ENCODE measurements at regions not wholly inside any gene's neighbourhood (a gene's known extent, or its start where the extent isn't known, plus 50 kb on each side); places are given as distances from the start of the nearest gene placed in this dataset.
A peak's percentile ranks its signal among the peaks of the same experiment; 100 is the strongest.

DNA sequence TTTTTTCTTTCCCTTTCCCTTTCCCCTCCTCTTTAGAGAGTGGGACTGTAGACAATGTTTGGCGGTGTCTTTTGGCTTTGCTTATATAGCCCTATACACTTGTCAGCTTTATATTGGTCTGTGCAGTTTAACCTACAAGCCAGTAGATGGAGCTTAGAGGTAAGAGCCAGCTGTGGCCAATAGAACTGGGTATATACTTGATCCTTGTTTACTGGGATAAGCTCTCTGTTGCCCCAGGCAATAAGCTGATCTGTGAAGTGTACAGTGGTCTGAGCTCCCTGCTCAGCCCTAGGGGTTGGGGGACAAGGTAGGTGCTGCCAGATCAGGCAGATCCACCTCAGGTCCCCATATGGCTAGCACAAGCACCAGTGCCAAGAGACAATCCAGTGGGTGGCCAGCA is 434.1 kb downstream of the NOVA1 start:
- H2BK120ac ChIP-seq (ENCODE audit: low read depth, low read length), result no peak overlapping the region
- TF ChIP-seq MAZ (IDR thresholded peaks at IDR 0.05; ENCODE audit: borderline replicate concordance, low read depth, low read length), result no peak
- TF ChIP-seq, protein P1, sequence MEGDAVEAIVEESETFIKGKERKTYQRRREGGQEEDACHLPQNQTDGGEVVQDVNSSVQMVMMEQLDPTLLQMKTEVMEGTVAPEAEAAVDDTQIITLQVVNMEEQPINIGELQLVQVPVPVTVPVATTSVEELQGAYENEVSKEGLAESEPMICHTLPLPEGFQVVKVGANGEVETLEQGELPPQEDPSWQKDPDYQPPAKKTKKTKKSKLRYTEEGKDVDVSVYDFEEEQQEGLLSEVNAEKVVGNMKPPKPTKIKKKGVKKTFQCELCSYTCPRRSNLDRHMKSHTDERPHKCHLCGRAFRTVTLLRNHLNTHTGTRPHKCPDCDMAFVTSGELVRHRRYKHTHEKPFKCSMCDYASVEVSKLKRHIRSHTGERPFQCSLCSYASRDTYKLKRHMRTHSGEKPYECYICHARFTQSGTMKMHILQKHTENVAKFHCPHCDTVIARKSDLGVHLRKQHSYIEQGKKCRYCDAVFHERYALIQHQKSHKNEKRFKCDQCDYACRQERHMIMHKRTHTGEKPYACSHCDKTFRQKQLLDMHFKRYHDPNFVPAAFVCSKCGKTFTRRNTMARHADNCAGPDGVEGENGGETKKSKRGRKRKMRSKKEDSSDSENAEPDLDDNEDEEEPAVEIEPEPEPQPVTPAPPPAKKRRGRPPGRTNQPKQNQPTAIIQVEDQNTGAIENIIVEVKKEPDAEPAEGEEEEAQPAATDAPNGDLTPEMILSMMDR (conservative IDR thresholded peaks at IDR 0.05; ENCODE audit: low read depth, low read length), result peak; percentile 40
- peak; percentile 38; the same call in 1 of the 2 replicates for TF ChIP-seq RAD21 (IDR thresholded peaks at IDR 0.05; ENCODE audit: low read length)
- H2AK5ac ChIP-seq (ENCODE audit: low read depth, low read length), result no peak overlapping the region
- H3K79me1 ChIP-seq (ENCODE audit: low read depth in 1 of 2, low read length in 2 of 2), result no peaks in the 10 kb centered on the region
- no peaks in the 10 kb centered on the region for H3K27me3 ChIP-seq (ENCODE audit: control insufficient read depth, insufficient read depth, low read length)
- H3K9me3 ChIP-seq (ENCODE audit: control insufficient read depth, insufficient read depth, low read length), result peaks cover 5% of the 10 kb centered on the region; the same call in 1 of the 2 replicates
- H3K23ac ChIP-seq (ENCODE audit: low read depth, low read length), result no peak overlapping the region
- in situ Hi-C loops (cut with MboI; ENCODE audit: low sequenced_read_pairs), result no loop called here
- H2BK15ac ChIP-seq (ENCODE audit: low read depth, low read length), result no peak overlapping the region
- H4K5ac ChIP-seq (ENCODE audit: low read depth, low read length), result no peak overlapping the region
- H3K14ac ChIP-seq (replicated peaks; ENCODE audit: low read depth, low read length), result no peak overlapping the region
- H3K4me2 ChIP-seq (ENCODE audit: low read depth, low read length), result no peak overlapping the region
- no peak overlapping the region for H3K4ac ChIP-seq (ENCODE audit: low read depth, low read length)
- H2AK9ac ChIP-seq (replicated peaks; ENCODE audit: low read depth, low read length, poor library complexity), result no peak overlapping the region
- CTCF ChIA-PET, result interaction anchor here (0.7 to 1.0 kb wide), 2 partner anchors 11 to 692 kb away, joined by 3 read pairs; no protein-coding TSS in a partner anchor
- DNase-seq, result peak; percentile 20
- no peaks in the 10 kb centered on the region for H3K4me1 ChIP-seq (ENCODE audit: control insufficient read depth, insufficient read depth, low read length)
- BruUV-seq (replicated peaks), result no TSS peak
- no peak overlapping the region for H3K18ac ChIP-seq (ENCODE audit: low read depth, low read length)
- H3K9me1 ChIP-seq (ENCODE audit: insufficient read depth, low read length), result no peaks in the 10 kb centered on the region
- H2BK5ac ChIP-seq (ENCODE audit: low read depth, low read length, poor library complexity, severe bottlenecking), result no peak overlapping the region
- no peak overlapping the region for H4K8ac ChIP-seq (ENCODE audit: low read depth in 2 of 2, low read length in 2 of 2)
- intact Hi-C loops (cut with micrococcal nuclease), result no loop called here
- no peak overlapping the region for H4K91ac ChIP-seq (ENCODE audit: insufficient read depth, low read depth, low read length)
- no peaks in the 10 kb centered on the region for H4K20me1 ChIP-seq (ENCODE audit: insufficient read depth, low read length)
- H2BK20ac ChIP-seq (ENCODE audit: low read depth, low read length), result no peak overlapping the region
- no peak for ATAC-seq (ENCODE audit: low read depth)
- no peak overlapping the region for H3K27ac ChIP-seq (ENCODE audit: insufficient read depth, low read length)
- POLR2A ChIA-PET (ENCODE audit: unreplicated experiment), result no interaction called here
- no peak overlapping the region for H2AFZ ChIP-seq (replicated peaks; ENCODE audit: low read length, poor library complexity)
- H3K36me3 ChIP-seq (ENCODE audit: control insufficient read depth, insufficient read depth, low read length), result no peaks in the 10 kb centered on the region
- no peak overlapping the region for H3K4me3 ChIP-seq (ENCODE audit: insufficient read depth, low read depth, low read length)
- dilution Hi-C loops (cut with HindIII; ENCODE audit: low sequenced_read_pairs, unreplicated experiment), result no loop called here
- no CpG with 5 or more reads among the region's 1 CpG for WGBS, 2 experiments (ENCODE audit: extremely low coverage in 2 of 2, insufficient read length in 1 of 2)
- H3K9ac ChIP-seq (ENCODE audit: low read depth, low read length), result no peak overlapping the region
- no peak overlapping the region for H3K56ac ChIP-seq (ENCODE audit: extremely low read depth, insufficient read depth, low read length)
